Mesenchymal stem cell (in vitro differentiated cells and primary cell): ENCODE measurements at regions not wholly inside any gene's neighbourhood (a gene's known extent, or its start where the extent isn't known, plus 50 kb on each side); places are given as distances from the start of the nearest gene placed in this dataset.

Source experiments
- DNase-seq: peaks from one replicate; pipeline ENCODE4 v3.0.0-alpha.2; 2013
- H2AFZ ChIP-seq: one replicate; pipeline ENCODE4 v1.6.1; 2013; ENCODE audit warnings: low read depth, mild to moderate bottlenecking, control low read depth, inconsistent platforms, low read length, moderate library complexity
- H2AK5ac ChIP-seq: 2 replicates; pipeline ENCODE4 v1.6.1; 2013; ENCODE audit warnings: low read length, moderate library complexity, mild to moderate bottlenecking, inconsistent platforms; ENCODE audit not compliant: severe bottlenecking
- H2BK120ac ChIP-seq: one replicate; pipeline ENCODE4 v1.6.1; 2013; ENCODE audit warnings: low read depth, mild to moderate bottlenecking, inconsistent platforms, low read length, moderate library complexity
- H2BK12ac ChIP-seq, 2 experiments: one replicate each; pipeline ENCODE4 v1.6.1; 2013; ENCODE audit warnings: inconsistent platforms in 2 of 2, low read length in 2 of 2, mild to moderate bottlenecking in 2 of 2, moderate library complexity in 2 of 2, control low read depth in 1 of 2
- H2BK15ac ChIP-seq: one replicate; pipeline ENCODE4 v1.6.1; 2013; ENCODE audit warnings: mild to moderate bottlenecking, low read depth, inconsistent platforms; ENCODE audit not compliant: poor library complexity, severe bottlenecking
- H2BK5ac ChIP-seq: 2 replicates; pipeline ENCODE4 v1.6.1; 2013; ENCODE audit warnings: low read depth, mild to moderate bottlenecking, low read length, control low read depth, inconsistent platforms; ENCODE audit not compliant: poor library complexity, severe bottlenecking
- H3K14ac ChIP-seq, 2 experiments: one replicate each; pipeline ENCODE4 v1.6.1; 2013; ENCODE audit warnings: inconsistent platforms in 2 of 2, low read length in 2 of 2, control low read depth in 1 of 2, mild to moderate bottlenecking in 1 of 2, moderate library complexity in 1 of 2
- H3K18ac ChIP-seq, 2 experiments: one replicate each; pipeline ENCODE4 v1.6.1; 2013; ENCODE audit warnings: inconsistent platforms in 2 of 2, low read length in 2 of 2, control low read depth in 1 of 2, low read depth in 1 of 2, mild to moderate bottlenecking in 1 of 2
- H3K23ac ChIP-seq, 2 experiments: one replicate each; pipeline ENCODE4 v1.6.1; 2013; ENCODE audit warnings: inconsistent platforms in 2 of 2, low read length in 2 of 2, mild to moderate bottlenecking in 2 of 2, moderate library complexity in 2 of 2, control low read depth in 1 of 2
- H3K27ac ChIP-seq: 2 replicates; pipeline ENCODE4 v1.5.1; 2013; ENCODE audit warnings: mild to moderate bottlenecking, moderate library complexity, low read length, control low read depth, inconsistent platforms; ENCODE audit not compliant: poor library complexity, severe bottlenecking
- H3K27me3 ChIP-seq, 2 experiments: 2 replicates each; pipeline versions ENCODE4 v1.6.1 to v1.7.0; 2013; ENCODE audit warnings: low read length in 2 of 2, mild to moderate bottlenecking in 2 of 2, moderate library complexity in 2 of 2, control low read depth in 1 of 2, inconsistent platforms in 1 of 2; ENCODE audit not compliant: control insufficient read depth in 1 of 2, insufficient read depth in 1 of 2
- H3K36me3 ChIP-seq, 2 experiments: 2 replicates each; pipeline versions ENCODE4 v1.6.1 to v1.7.0; 2013; ENCODE audit warnings: low read length in 2 of 2, control low read depth in 1 of 2, inconsistent platforms in 1 of 2, low read depth in 1 of 2, mild to moderate bottlenecking in 1 of 2; ENCODE audit not compliant: insufficient read depth in 2 of 2, control insufficient read depth in 1 of 2
- H3K4ac ChIP-seq, 2 experiments: one replicate each; pipeline ENCODE4 v1.6.1; 2013; ENCODE audit warnings: inconsistent platforms in 2 of 2, low read length in 2 of 2, mild to moderate bottlenecking in 2 of 2, moderate library complexity in 2 of 2, control low read depth in 1 of 2, low read depth in 1 of 2
- H3K4me1 ChIP-seq: 2 replicates; pipeline ENCODE4 v1.6.1; 2013; ENCODE audit warnings: low read depth, low read length, control low read depth; ENCODE audit not compliant: control insufficient read depth, insufficient read depth
- H3K4me2 ChIP-seq: 2 replicates; pipeline ENCODE4 v1.6.1; 2013; ENCODE audit warnings: low read length, mild to moderate bottlenecking, inconsistent platforms; ENCODE audit not compliant: poor library complexity, severe bottlenecking
- H3K4me3 ChIP-seq, 2 experiments: 2 replicates each; pipeline versions ENCODE4 v1.5.1 to v1.7.0; 2013; ENCODE audit warnings: low read length in 2 of 2, mild to moderate bottlenecking in 2 of 2, control low read depth in 1 of 2, low read depth in 1 of 2; ENCODE audit not compliant: insufficient read depth in 1 of 2
- H3K79me1 ChIP-seq: replicated peaks from 2 replicates; pipeline ENCODE4 v1.6.1; 2013; ENCODE audit warnings: mild to moderate bottlenecking, control low read depth, low read length, inconsistent platforms; ENCODE audit not compliant: poor library complexity, severe bottlenecking
- H3K9ac ChIP-seq: 2 replicates; pipeline ENCODE4 v1.7.0; 2013; ENCODE audit warnings: mild to moderate bottlenecking, low read length, moderate library complexity
- H3K9me3 ChIP-seq: 2 replicates; pipeline ENCODE4 v1.7.0; 2013; ENCODE audit warnings: mild to moderate bottlenecking, low read length; ENCODE audit not compliant: control insufficient read depth
- H4K8ac ChIP-seq: one replicate; pipeline ENCODE4 v1.6.1; 2013; ENCODE audit warnings: inconsistent platforms, mild to moderate bottlenecking, low read length, moderate library complexity
- H4K91ac ChIP-seq: one replicate; pipeline ENCODE4 v1.6.1; 2013; ENCODE audit warnings: mild to moderate bottlenecking, low read length, inconsistent platforms
- WGBS: methylation state at CpG from one replicate; pipeline ENCODE4 v1.1.7; 2013; ENCODE audit warnings: mixed read lengths; 5-methylcytosine and 5-hydroxymethylcytosine counted together

GRCh38 chr16:26394409-26394808 is 672.3 kb upstream of the C16orf82 start:
- Histone ChIP-seq H3K18ac (no peak overlapping the region), H4K8ac (no peak overlapping the region), H2BK15ac (no peak overlapping the region), H4K91ac (no peak overlapping the region), H2BK12ac (no peak overlapping the region), H3K4me3 (no peak overlapping the region), H3K23ac (no peak overlapping the region), H3K27me3 (no peaks in the 10 kb centered on the region), H2BK120ac (no peak overlapping the region), H3K27ac (no peak overlapping the region), H3K14ac (no peak overlapping the region), H3K4me2 (no peak overlapping the region), H3K4me1 (no peaks in the 10 kb centered on the region), H2BK5ac (no peak overlapping the region), H3K9me3 (no peaks in the 10 kb centered on the region), H2AK5ac (no peak overlapping the region), H2AFZ (no peak overlapping the region), H3K4ac (no peak overlapping the region), H3K9ac (no peak overlapping the region), H3K36me3 (no peaks in the 10 kb centered on the region), H3K79me1 (no peaks in the 10 kb centered on the region)
- DNase-seq = no peak
- 68% methylated on average over 5 of the region's 5 CpGs for WGBS

DNA sequence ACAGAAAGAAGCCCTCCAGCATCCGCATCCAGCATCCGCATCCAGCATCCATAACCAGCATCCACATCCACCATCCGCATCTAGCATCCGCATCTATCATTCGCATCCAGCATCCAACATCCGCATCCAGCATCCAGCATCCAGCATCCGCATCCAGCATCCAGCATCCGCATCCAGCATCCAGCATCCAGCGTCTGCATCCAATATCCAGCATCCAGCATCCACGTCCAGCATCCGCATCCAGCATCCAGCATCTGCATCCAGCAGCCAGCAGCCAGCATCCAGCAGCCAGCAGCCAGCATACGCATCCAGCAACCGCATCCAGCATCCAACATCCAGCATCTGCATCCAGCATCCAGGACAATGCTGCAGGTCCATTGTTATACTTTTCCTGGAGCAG is 671.0 kb upstream of the C16orf82 start:
- no peaks in the 10 kb centered on the region for H3K27me3 ChIP-seq
- H2AK5ac ChIP-seq = no peak overlapping the region
- no peak overlapping the region for H3K18ac ChIP-seq
- no peak overlapping the region for H2BK15ac ChIP-seq
- H3K27ac ChIP-seq = no peak overlapping the region
- H3K4me1 ChIP-seq = no peaks in the 10 kb centered on the region
- no peak overlapping the region for H2BK5ac ChIP-seq
- H3K4ac ChIP-seq = no peak overlapping the region
- DNase-seq = no peak
- no peaks in the 10 kb centered on the region for H3K9me3 ChIP-seq
- no peak overlapping the region for H4K91ac ChIP-seq
- H3K4me2 ChIP-seq = no peak overlapping the region
- no peak overlapping the region for H2AFZ ChIP-seq
- WGBS = 91% methylated on average over 13 of the region's 13 CpGs
- no peak overlapping the region for H2BK120ac ChIP-seq
- H2BK12ac ChIP-seq = no peak overlapping the region
- no peak overlapping the region for H3K23ac ChIP-seq
- H3K36me3 ChIP-seq = no peaks in the 10 kb centered on the region
- H3K4me3 ChIP-seq = no peak overlapping the region
- no peaks in the 10 kb centered on the region for H3K79me1 ChIP-seq
- no peak overlapping the region for H3K14ac ChIP-seq
- H4K8ac ChIP-seq = no peak overlapping the region
- no peak overlapping the region for H3K9ac ChIP-seq

- H2BK15ac ChIP-seq = no peak overlapping the region
- no peaks in the 10 kb centered on the region for H3K36me3 ChIP-seq
- H2AK5ac ChIP-seq = no peak overlapping the region
- no peak overlapping the region for H3K9ac ChIP-seq
- H4K8ac ChIP-seq = no peak overlapping the region
- 43% methylated on average over 3 of the region's 3 CpGs for WGBS
- H4K91ac ChIP-seq = no peak overlapping the region
- H2BK5ac ChIP-seq = no peak overlapping the region
- H3K4ac ChIP-seq = no peak overlapping the region
- H3K18ac ChIP-seq = no peak overlapping the region
- H3K14ac ChIP-seq = no peak overlapping the region
- no peak overlapping the region for H3K4me3 ChIP-seq
- no peak overlapping the region for H3K27ac ChIP-seq
- no peak overlapping the region for H2BK120ac ChIP-seq
- H3K4me2 ChIP-seq = no peak overlapping the region
- H3K23ac ChIP-seq = no peak overlapping the region
- DNase-seq = no peak
- no peak overlapping the region for H2AFZ ChIP-seq
- H2BK12ac ChIP-seq = no peak overlapping the region
- H3K79me1 ChIP-seq = no peaks in the 10 kb centered on the region
- no peaks in the 10 kb centered on the region for H3K9me3 ChIP-seq
- H3K27me3 ChIP-seq = no peaks in the 10 kb centered on the region
- H3K4me1 ChIP-seq = no peaks in the 10 kb centered on the region
Observed at GRCh38 chr16:26396511-26397235, 670.1 kb upstream of the C16orf82 start.

- 61% methylated on average over 3 of the region's 3 CpGs for WGBS
Observed at GRCh38 chr16:26413780-26414179, 652.9 kb upstream of the C16orf82 start.

More at GRCh38 chr16:26413780-26414179, 652.9 kb upstream of the C16orf82 start:
- Histone ChIP-seq H2BK120ac (no peak overlapping the region), H2BK12ac (no peak overlapping the region), H3K27me3 (no peaks in the 10 kb centered on the region), H3K9ac (no peak overlapping the region), H3K79me1 (no peaks in the 10 kb centered on the region), H2AK5ac (no peak overlapping the region), H3K14ac (no peak overlapping the region), H3K23ac (no peak overlapping the region), H3K4me1 (no peaks in the 10 kb centered on the region), H3K36me3 (no peaks in the 10 kb centered on the region), H4K8ac (no peak overlapping the region), H3K4ac (no peak overlapping the region), H3K18ac (no peak overlapping the region), H3K27ac (no peak overlapping the region), H4K91ac (no peak overlapping the region), H3K4me2 (no peak overlapping the region), H2BK5ac (no peak overlapping the region), H3K9me3 (no peaks in the 10 kb centered on the region), H2AFZ (no peak overlapping the region), H3K4me3 (no peak overlapping the region), H2BK15ac (no peak overlapping the region)
- DNase-seq = no peak
